HEK293T (cell line): ENCODE measurements at regions not wholly inside any gene's neighbourhood (a gene's known extent, or its start where the extent isn't known, plus 50 kb on each side); places are given as distances from the start of the nearest gene placed in this dataset.

Source experiments
- CTCF ChIA-PET: fragments of 350-600 bp; formaldehyde crosslinking; extraction: SDS; loops from one replicate; lab custom pipeline; 2021; ENCODE audit warnings: antibody characterized with exemption, inconsistent platforms; lab: Yijun Ruan, JAX
- POLR2A ChIA-PET: fragments of 350-600 bp; formaldehyde crosslinking; extraction: SDS; loops from one replicate; lab custom pipeline; 2020; ENCODE audit warnings: antibody characterized with exemption, inconsistent platforms; lab: Yijun Ruan, JAX
- DNase-seq: peaks from one replicate; pipeline ENCODE4 v3.0.0; 2012; ENCODE audit warnings: mixed read lengths; ENCODE audit errors: extremely low spot score
- ARNT ChIP-seq: fragments of 450-650 bp; IDR thresholded peaks from 2 replicates; pipeline ENCODE4 v1.6.1; 2017; ENCODE audit warnings: mild to moderate bottlenecking
- BHLHE40 ChIP-seq: fragments of 450-650 bp; IDR thresholded peaks from 2 replicates; pipeline ENCODE4 v1.6.1; 2016; ENCODE audit warnings: mild to moderate bottlenecking, moderate library complexity, borderline replicate concordance
- CTBP1 ChIP-seq: fragments of 450-650 bp; IDR thresholded peaks from 2 replicates; pipeline ENCODE4 v1.6.1; 2016; ENCODE audit warnings: borderline replicate concordance
- ELF4 ChIP-seq: fragments of 450-650 bp; IDR thresholded peaks from 2 replicates; pipeline ENCODE4 v1.6.1; 2017; ENCODE audit warnings: antibody characterized with exemption
- FOXA1 ChIP-seq: fragments of 450-650 bp; IDR thresholded peaks from 2 replicates; pipeline ENCODE4 v1.6.1; 2016; ENCODE audit warnings: mild to moderate bottlenecking
- FOXK2 ChIP-seq: fragments of 450-650 bp; IDR thresholded peaks from 2 replicates; pipeline ENCODE4 v1.6.1; 2016; ENCODE audit warnings: mild to moderate bottlenecking
- FOXM1 ChIP-seq: fragments of 450-650 bp; IDR thresholded peaks from 2 replicates; pipeline ENCODE4 v1.6.1; 2017; ENCODE audit warnings: mild to moderate bottlenecking, borderline replicate concordance
- HDGF ChIP-seq: fragments of 450-650 bp; IDR thresholded peaks from 2 replicates; pipeline ENCODE4 v1.6.1; 2017; ENCODE audit warnings: antibody characterized with exemption, borderline replicate concordance
- L3MBTL2 ChIP-seq: fragments of 450-650 bp; conservative IDR thresholded peaks from 2 replicates; pipeline ENCODE4 v1.6.1; 2016; ENCODE audit warnings: mild to moderate bottlenecking
- LEF1 ChIP-seq: fragments of 450-650 bp; IDR thresholded peaks from 2 replicates; pipeline ENCODE4 v1.6.1; 2017; ENCODE audit warnings: mild to moderate bottlenecking, borderline replicate concordance
- NFRKB ChIP-seq: fragments of 450-650 bp; IDR thresholded peaks from 2 replicates; pipeline ENCODE4 v1.6.1; 2016; ENCODE audit warnings: mild to moderate bottlenecking, moderate library complexity
- SP1 ChIP-seq: fragments of 450-650 bp; IDR thresholded peaks from 2 replicates; pipeline ENCODE4 v1.6.1; 2017
- SUZ12 ChIP-seq: fragments of 450-650 bp; IDR thresholded peaks from 2 replicates; pipeline ENCODE4 v1.6.1; 2016; ENCODE audit warnings: mild to moderate bottlenecking
- TARDBP ChIP-seq: fragments of 450-650 bp; IDR thresholded peaks from 2 replicates; pipeline ENCODE4 v1.6.1; 2016
- ZNF384 ChIP-seq: fragments of 450-650 bp; IDR thresholded peaks from 2 replicates; pipeline ENCODE4 v1.6.1; 2016
- TF ChIP-seq, protein P1 (sequence below): fragments of 450-650 bp; IDR thresholded peaks from 2 replicates; pipeline ENCODE4 v1.6.1; 2016

DNA sequence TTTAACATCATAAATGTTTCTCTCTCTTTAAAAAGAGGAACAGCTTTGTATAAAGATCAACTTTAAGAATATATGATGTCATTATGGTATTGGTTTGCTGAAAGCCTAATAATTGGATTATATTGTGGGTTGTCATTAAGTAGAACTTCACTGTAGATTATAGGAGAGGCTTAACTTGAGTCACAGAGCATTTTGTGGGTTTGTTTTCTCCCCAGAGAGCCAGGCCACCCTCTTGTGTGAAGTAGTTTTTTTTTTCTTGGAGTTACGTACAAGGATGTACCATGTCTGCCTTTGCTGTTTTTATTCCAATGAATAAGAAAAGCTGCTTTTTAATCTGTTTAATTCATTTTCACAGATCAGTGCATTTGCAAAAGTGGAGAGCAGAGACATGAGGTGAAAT lies 354.8 kb upstream of the TBL1XR1 start:
- no peak for DNase-seq
- no peak for TF ChIP-seq TARDBP
- no peak for TF ChIP-seq NFRKB
- TF ChIP-seq ELF4 = no peak
- TF ChIP-seq FOXK2 = no peak
- no peak for TF ChIP-seq SUZ12
- no peak for TF ChIP-seq LEF1
- TF ChIP-seq FOXM1 = no peak
- no peak for TF ChIP-seq FOXA1
- TF ChIP-seq HDGF = no peak
- TF ChIP-seq ZNF384 = no peak
- TF ChIP-seq, protein P1, sequence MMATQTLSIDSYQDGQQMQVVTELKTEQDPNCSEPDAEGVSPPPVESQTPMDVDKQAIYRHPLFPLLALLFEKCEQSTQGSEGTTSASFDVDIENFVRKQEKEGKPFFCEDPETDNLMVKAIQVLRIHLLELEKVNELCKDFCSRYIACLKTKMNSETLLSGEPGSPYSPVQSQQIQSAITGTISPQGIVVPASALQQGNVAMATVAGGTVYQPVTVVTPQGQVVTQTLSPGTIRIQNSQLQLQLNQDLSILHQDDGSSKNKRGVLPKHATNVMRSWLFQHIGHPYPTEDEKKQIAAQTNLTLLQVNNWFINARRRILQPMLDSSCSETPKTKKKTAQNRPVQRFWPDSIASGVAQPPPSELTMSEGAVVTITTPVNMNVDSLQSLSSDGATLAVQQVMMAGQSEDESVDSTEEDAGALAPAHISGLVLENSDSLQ = no peak
- TF ChIP-seq SP1 = no peak
- no peak for TF ChIP-seq CTBP1
- no peak for TF ChIP-seq L3MBTL2
- no peak for TF ChIP-seq ARNT
- no peak for TF ChIP-seq BHLHE40
- CTCF ChIA-PET = no interaction called here
- POLR2A ChIA-PET = no interaction called here

DNA sequence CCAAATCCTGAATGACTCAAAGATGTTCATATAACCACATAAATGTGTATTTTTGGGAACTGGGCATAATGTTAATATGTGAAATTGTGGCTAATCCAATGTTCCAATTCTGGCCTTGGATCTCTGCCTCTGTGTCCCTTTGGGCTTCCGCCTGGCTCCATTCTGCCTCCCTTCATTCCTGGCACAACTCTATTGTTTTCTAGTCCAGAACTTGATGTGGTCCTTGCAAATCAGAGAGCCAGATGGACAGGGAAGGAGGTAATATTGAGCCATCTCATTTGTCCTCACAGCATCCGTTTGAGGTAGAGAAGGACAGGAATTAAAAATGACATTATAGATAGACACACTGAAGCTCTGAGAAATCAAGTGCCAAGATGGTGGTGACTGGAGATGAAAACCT lies 355.7 kb upstream of the TBL1XR1 start:
- no peak for DNase-seq
- ChIA-PET CTCF (no interaction called here), POLR2A (no interaction called here)
- no peak for TF ChIP-seq LEF1
- no peak for TF ChIP-seq FOXA1
- TF ChIP-seq NFRKB = no peak
- no peak for TF ChIP-seq SUZ12
- TF ChIP-seq ZNF384 = no peak
- no peak for TF ChIP-seq ELF4
- TF ChIP-seq, protein P1 = no peak
- no peak for TF ChIP-seq SP1
- TF ChIP-seq CTBP1 = no peak
- no peak for TF ChIP-seq L3MBTL2
- no peak for TF ChIP-seq FOXK2
- no peak for TF ChIP-seq BHLHE40
- TF ChIP-seq TARDBP = no peak
- TF ChIP-seq HDGF = no peak
- no peak for TF ChIP-seq ARNT
- TF ChIP-seq FOXM1 = no peak

DNA sequence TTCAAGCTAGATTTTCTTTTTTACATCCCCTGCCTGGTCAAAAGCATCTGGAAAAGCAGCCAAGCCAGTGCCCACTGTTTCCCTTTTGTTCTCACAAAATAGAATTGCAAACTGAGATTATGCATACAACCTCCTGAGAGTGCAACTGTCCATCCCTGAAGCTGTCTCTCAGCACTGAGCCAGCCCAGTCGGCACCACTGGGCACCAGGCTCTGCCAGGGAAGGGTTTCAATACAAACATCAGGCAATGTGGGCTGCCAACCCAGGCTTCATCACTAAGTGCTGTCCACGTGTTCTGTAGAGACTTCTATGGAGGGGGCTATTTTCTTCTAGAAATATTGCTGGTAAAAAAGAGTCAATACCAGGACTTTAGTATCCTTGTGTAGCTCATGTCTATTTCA lies 356.3 kb upstream of the TBL1XR1 start:
- no peak for DNase-seq
- TF ChIP-seq CTBP1 (no peak), SP1 (no peak), ELF4 (no peak), BHLHE40 (no peak), ZNF384 (no peak), FOXM1 (no peak), L3MBTL2 (no peak), SUZ12 (no peak), FOXK2 (no peak), TARDBP (no peak), ARNT (no peak)
- TF ChIP-seq, protein P1 = no peak
- CTCF ChIA-PET = no interaction called here
- POLR2A ChIA-PET = no interaction called here

DNA sequence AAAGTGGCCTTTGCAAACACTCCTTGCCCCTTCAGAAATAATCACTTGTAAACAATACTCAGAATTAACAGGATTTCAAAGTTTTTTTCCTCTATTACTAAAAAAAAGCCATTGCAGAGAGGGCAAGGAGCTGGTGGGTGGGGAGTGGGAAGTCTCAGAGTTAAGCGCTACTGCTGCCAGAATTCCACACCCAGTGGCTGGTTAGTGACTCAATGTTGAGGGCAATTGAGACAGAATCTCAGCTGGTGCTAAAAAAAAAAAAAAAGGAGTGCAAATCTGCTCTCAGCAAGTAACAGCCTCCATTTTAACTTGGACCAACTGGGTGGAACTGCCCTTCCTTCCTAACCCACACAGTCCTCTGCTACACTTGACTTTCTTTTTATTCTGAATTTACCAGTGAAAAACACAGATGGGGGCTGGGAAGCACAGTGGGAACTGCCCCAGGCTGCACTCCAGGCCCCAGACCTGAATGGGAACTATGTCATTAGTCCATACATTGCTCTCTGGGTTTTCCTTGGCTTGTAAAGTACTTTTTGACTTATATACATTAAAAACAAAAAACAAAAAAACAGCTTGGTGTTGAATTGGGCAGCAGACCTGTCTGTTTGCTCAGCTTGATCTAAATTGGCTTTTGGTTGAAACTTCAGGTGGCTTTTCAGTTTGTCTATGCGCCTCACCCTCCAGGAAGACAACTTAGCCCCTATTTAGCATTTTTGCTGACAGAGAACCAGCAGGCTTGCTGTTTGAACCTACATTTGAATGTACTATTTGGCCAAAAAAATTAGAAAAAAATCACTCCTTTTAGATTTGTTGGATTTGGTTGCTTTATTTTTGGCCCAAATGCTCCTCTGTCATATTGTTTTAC lies 357.8 kb upstream of the TBL1XR1 start:
- CTCF ChIA-PET = interaction anchor here (0.7 kb wide), 1 partner anchor 761 kb away, joined by 3 read pairs; no protein-coding TSS in a partner anchor
- TF ChIP-seq, protein P1 = no peak
- POLR2A ChIA-PET = no interaction called here
- no peak for DNase-seq

DNA sequence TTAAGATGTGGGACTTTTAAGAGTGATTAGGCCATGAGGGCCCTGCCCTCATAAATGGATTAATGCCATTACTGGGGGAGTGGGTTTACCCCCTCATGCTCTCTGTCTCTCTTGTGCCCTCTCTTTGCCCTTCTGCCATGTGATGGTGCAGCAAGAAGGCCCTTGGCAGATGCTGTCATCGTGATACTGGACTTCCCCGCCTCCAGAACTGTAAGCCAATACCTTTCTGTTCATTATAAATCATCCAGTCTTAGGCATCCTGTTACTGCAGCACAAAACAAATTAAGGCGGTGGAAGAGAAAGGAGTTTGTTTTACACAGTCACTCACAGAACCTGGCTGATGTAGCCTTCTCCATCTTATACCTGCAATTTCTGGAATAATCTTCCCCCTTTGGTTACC lies 360.3 kb upstream of the TBL1XR1 start:
- ChIA-PET POLR2A (no interaction called here), CTCF (no interaction called here)

DNA sequence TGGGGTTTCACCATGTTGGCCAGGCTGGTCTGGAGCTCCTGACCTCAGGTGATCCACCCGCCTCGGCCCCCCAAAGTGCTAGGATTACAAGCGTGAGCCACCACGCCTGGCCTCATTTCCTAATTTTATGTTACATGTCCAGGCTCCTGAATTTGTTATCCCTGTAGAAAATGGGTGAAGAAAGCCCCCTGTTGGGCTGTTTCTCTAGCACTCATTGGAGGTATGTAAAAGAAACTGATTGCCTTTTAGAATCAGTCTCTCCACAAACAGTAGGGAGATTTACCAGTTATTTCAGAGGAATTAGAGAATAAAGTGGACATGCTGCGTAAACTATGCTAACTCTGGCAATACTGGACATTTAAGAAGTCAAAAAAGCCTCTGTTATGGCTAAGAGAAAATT lies 364.1 kb upstream of the TBL1XR1 start:
- no peak for TF ChIP-seq HDGF
- ChIA-PET CTCF (no interaction called here), POLR2A (no interaction called here)
- no peak for DNase-seq

More for the DNA sequence above, 360.3 kb upstream of the TBL1XR1 start:
- DNase-seq = no peak
- TF ChIP-seq BHLHE40 (no peak), FOXM1 (no peak), L3MBTL2 (no peak), LEF1 (no peak), TARDBP (no peak), CTBP1 (no peak)
